HG02840 (cell line): ENCODE measurements at regions not wholly inside any gene's neighbourhood (a gene's known extent, or its start where the extent isn't known, plus 50 kb on each side); places are given as distances from the start of the nearest gene placed in this dataset.
"Not testable (repeated sequence)": the region's sequence is repeated elsewhere in the genome, so short reads cannot be mapped to it uniquely, and the experiment has no call there.

Source experiments
- ATAC-seq: cut with Tn5 transposase; IDR thresholded peaks from one replicate; pipeline ENCODE4 v1.9.1; 2021; ENCODE audit warnings: mild to moderate bottlenecking, moderate library complexity, moderate number of reproducible peaks; ENCODE audit not compliant: unreplicated experiment, low FRiP score

DNA sequence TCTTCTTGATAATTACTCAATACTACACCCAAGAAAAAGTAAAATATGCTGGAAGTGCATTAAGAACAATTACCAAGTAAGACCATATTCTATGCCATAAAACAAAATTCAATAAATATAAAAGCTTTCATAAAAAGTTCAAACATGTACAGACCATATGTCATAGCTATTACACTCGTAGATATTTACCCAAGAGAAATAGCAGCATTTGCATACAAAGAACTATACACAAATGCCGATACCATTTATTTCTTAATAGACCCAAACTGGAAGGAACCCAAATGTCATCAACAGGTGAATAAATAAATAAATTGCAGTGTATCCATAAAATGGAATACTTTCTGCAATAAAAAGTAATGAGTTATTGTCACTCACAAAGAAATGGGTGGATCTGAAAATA, 78.3 kb upstream of the SLC16A7 start:
- no peak for ATAC-seq

GRCh38 chr12:59500915-59501314, 94.9 kb upstream of the SLC16A7 start:
- ATAC-seq, result no peak

DNA sequence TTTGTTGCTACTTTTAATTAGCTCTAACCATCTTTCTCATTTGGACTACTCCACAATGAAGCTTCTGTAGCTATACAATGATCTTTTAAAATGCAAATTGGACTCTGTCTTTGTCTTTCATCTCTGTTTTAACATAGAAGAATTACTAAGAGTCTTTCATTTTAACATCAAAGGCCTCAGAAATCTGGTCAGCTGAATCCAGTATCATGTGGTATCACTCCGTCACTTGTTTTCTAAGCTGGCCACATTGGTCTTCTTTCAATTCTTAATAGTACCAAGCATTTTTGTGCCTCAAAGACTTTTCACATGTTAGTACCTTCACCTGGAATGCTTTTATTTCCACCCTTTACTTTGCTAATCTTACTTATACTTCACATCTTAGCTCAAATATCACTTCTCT, 95.5 kb upstream of the SLC16A7 start:
- ATAC-seq, result no peak

DNA sequence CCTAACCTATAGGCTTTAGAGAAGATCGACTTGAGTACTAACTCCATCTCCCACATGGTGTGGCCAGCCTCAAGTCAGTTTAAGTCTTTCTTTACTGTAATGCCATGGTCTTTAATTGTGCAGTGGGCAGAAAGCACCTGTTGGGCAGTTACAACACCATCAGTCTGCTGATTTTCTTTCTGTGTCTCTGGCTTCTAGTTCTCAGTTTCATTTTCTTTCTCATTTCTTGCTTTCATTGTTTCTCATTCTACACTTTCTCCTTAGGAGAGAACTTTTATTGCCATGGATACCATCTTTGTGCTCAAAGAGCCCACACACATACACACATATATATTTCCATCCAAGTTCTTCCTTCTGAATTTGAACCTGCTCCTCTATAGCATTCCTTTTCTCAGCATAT, 96.1 kb upstream of the SLC16A7 start:
- peak; percentile 94 for ATAC-seq

DNA sequence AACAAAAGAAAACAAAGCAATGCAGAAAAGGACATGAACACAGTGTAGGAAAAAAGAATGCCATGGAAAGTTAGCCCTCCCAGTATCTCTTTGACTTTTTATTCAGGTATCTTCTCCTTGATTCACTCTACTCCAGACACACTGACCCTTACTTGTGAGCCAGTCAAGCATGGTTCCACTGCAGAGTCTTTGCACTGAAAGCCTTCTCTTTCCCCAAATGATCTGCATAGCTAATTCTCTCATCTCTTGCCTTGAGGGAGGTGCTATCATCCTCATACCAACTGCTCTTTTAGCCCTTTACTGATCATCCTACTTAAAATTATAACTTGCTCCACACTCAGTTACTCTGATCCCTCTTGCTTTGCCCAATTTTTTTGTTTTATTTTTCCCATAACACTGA, 101.2 kb upstream of the SLC16A7 start:
- ATAC-seq, result no peak

GRCh38 chr12:59491877-59492276, 104.0 kb upstream of the SLC16A7 start:
- ATAC-seq, result no peak

- no peak for ATAC-seq
These were observed 109.0 kb upstream of the SLC16A7 start for GRCh38 chr12:59486827-59487226.

GRCh38 chr12:59484575-59484974, 111.3 kb upstream of the SLC16A7 start:
- ATAC-seq, result no peak

DNA sequence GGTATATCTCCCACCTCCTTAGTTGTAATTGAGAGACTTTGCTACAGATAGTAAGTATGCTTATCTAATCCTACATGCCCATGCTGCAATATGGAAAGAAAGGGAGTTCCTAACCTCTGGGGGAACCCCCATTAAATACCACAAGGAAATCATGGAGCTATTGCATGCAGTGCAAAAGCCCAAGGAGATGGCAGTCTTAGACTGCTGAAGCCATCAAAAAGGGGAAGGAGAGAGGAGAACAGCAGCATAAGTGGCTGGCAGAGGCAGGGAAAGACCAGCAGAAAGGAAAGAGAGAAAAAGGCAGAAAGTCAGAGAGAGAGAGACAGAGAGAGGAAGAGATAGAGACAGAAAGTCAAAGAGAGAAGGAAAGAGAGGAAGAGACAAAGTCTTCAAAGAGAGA, 121.6 kb upstream of the SLC16A7 start:
- ATAC-seq, result not testable (repeated sequence)

DNA sequence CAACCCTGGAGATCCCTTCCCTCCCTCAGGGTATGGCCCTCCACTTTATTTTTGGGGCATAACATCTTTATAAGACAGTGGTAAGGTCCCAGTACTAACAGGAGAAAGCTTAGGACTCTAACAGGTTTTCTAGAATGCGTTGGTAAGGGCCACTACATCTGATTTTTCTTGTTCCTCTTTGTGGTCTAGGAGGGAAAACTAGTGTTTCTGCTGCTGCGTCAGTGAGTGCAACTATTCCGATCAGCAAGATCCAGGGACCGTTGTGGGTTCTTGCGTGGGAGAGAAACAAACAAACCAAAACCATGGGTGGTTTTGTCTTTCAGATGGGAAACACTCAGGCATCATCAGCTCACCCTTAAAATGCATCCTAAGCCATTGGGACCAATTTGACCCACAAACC, 123.6 kb upstream of the SLC16A7 start:
- no peak for ATAC-seq

GRCh38 chr12:59459966-59460660, 135.7 kb upstream of the SLC16A7 start:
- no peak for ATAC-seq

DNA sequence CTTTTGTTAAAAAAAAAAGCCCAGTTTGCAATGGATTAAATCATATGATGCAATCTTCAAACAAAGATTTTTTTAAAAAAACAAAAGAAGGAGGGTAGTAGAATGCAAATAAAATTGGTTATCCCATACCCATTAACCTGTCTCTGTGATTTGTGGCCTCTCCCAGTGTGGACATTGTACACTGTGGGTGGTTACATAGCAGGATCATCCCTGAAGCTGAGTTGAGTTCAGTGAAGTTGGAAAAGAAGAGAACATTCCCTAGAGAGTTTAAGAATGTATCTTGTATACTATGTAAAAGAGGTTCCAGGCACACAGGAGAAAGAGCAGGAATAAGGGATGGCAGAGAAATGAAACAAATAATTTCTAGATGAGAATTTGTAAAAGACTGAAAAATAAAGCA, 142.4 kb upstream of the SLC16A7 start:
- ATAC-seq, result no peak

DNA sequence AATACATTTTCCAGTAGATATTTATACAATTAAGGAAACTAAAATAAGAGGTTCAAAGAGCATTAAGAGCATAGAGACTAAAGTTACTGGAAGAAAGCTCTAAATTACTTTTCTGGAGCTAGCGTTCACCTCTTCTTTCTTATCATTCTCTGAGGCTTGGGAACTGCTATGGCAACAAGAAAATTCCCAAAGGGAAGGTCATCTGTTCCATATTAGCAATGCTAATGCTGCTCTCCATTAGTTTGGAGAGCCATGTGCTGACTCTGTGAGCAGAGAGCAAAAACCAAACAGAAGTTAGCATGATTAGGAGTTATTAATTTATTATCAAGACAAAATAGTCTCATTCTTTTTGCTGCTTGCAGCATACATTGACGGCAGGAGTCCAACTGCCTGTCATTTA, 143.1 kb upstream of the SLC16A7 start:
- no peak for ATAC-seq

- ATAC-seq, result no peak
These were observed 143.6 kb upstream of the SLC16A7 start for GRCh38 chr12:59452259-59452658.

- no peak for ATAC-seq
These were observed 149.7 kb upstream of the SLC16A7 start for GRCh38 chr12:59446116-59446515.

GRCh38 chr12:59444932-59445331, 150.9 kb upstream of the SLC16A7 start:
- ATAC-seq, result no peak

GRCh38 chr12:59432057-59432456, 163.8 kb upstream of the SLC16A7 start:
- no peak for ATAC-seq

DNA sequence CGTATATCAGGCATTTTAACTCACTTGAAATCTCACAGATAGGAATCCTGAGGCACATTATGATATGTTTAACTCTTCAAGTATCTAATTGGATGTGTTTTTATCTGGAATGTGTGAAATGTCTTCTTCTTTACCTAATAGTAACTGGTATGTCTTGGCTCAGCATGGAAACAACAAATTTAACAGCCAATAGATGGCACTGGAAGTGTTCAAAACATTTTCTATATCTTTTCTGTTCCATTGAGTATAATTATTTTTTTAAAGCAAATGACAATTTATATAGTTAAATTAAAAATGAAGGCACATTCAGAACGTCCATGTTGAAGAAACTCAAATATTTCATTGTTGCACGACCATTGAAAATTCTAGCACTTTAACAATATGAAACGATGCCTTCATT, 164.6 kb upstream of the SLC16A7 start:
- ATAC-seq, result no peak

- no peak for ATAC-seq
These were observed 166.1 kb upstream of the SLC16A7 start for GRCh38 chr12:59429766-59430165.

DNA sequence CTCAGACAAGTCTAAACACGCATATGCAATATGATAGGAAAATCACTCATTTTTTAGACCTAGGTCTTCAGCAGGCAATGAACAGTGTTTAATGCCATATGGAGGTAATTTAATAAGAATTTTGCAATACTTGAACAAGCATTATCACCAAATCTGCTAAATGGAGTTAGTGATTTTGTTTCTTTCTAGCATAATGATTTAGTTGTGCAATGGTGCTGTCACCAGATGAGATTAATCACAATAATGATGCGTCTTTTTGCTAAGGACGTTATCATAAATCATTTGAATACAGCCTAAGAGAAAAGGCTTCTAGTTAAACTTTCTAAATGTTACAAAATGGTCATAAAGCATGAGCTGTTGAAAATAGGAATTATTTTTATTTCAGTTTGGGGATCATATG, 170.0 kb upstream of the SLC16A7 start:
- no peak for ATAC-seq

DNA sequence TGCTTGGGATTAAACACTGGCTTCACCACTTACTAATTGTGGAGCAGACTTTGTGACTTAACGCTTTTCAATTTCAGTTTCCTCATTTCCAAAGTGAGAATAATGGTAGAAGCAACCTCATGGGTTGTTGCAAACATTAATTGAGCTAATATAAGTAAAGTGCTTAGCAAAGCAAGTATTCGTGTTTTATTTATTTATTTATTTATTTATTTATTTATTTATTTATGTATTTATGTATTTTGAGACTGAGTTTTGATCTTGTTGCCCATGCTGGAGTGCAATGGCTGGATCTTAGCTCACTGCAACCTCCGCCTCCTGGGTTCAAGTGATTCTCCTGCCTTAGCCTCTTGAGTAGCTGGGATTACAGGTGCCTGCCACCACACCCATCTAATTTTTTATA, 171.2 kb upstream of the SLC16A7 start:
- not testable (repeated sequence) for ATAC-seq

- ATAC-seq, result no peak
These were observed 181.8 kb upstream of the SLC16A7 start for GRCh38 chr12:59414051-59414450.

DNA sequence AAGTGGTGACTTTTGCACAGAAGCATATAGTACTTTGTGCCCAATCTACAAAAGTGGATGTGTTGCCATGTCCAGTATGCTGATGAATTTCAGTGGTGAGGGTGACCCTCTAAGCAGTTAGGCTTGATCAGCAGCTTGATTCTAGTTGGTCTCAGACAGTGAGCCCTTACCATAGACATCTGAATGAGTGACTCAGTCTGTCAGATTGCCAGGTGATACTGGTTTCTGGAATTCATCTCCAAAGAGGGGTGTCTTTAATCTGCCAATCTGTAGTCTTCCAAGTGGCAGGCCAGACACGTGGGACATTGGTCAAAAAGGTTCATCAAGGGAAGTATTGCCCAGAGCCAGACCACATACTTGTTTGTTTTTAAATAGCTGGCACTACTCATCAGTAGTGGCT, 187.4 kb upstream of the SLC16A7 start:
- no peak for ATAC-seq
